ENCODE measurements at regions not wholly inside any gene's neighbourhood (a gene's known extent, or its start where the extent isn't known, plus 50 kb on each side); places are given as distances from the start of the nearest gene placed in this dataset.

- Histone ChIP-seq H3K4me3 (no peak overlapping the region), H3K36me3 (no peaks in the 10 kb centered on the region), H3K9me3 (no peaks in the 10 kb centered on the region), H3K4me1 (no peaks in the 10 kb centered on the region), H3K27ac (no peak overlapping the region), H3K27me3 (no peaks in the 10 kb centered on the region)
- TF ChIP-seq POLR2A (IDR thresholded peaks at IDR 0.05), result no peak
- no peak for TF ChIP-seq CTCF (IDR thresholded peaks at IDR 0.05 in 4 of 5, conservative IDR thresholded peaks at IDR 0.05 in 1 of 5)
- in situ Hi-C loops (cut with MboI; ENCODE audit: low sequenced_read_pairs in 4 of 4), result loop anchor here in 1 of 4 donors (25.0 kb wide), 1 partner anchor 101 kb away; no protein-coding TSS in a partner anchor
- ATAC-seq (no peak), DNase-seq (no peak)
- intact Hi-C loops (cut with DNase I; ENCODE audit: low total_unique reads), result no loop called here
Observed at GRCh38 chr9:102461156-102461819, 533.8 kb upstream of the CYLC2 start.

GRCh38 chr9:102459828-102460227 lies 535.3 kb upstream of the CYLC2 start:
- Histone ChIP-seq H3K27ac (no peak overlapping the region), H3K36me3 (no peaks in the 10 kb centered on the region), H3K4me1 (no peaks in the 10 kb centered on the region), H3K27me3 (no peaks in the 10 kb centered on the region), H3K9me3 (no peaks in the 10 kb centered on the region), H3K4me3 (no peak overlapping the region)
- in situ Hi-C loops (cut with MboI; ENCODE audit: low sequenced_read_pairs in 4 of 4) (loop anchor here in 1 of 4 donors (25.0 kb wide), 1 partner anchor 102 kb away; no protein-coding TSS in a partner anchor), intact Hi-C loops (cut with DNase I; ENCODE audit: low total_unique reads) (loop anchor here (5.0 kb wide), 1 partner anchor 392 kb away; no protein-coding TSS in a partner anchor)
- TF ChIP-seq CTCF (IDR thresholded peaks at IDR 0.05 in 4 of 5, conservative IDR thresholded peaks at IDR 0.05 in 1 of 5), result no peak
- TF ChIP-seq POLR2A (IDR thresholded peaks at IDR 0.05), result no peak
- DNase-seq (no peak), ATAC-seq (no peak)

- intact Hi-C loops (cut with DNase I; ENCODE audit: low total_unique reads), result loop anchor here (5.0 kb wide), 1 partner anchor 396 kb away; no protein-coding TSS in a partner anchor
- no peaks in the 10 kb centered on the region for H3K36me3 ChIP-seq
- ATAC-seq (no peak), DNase-seq (no peak)
- no peaks in the 10 kb centered on the region for H3K9me3 ChIP-seq
- no peaks in the 10 kb centered on the region for H3K27me3 ChIP-seq
- no peak overlapping the region for H3K27ac ChIP-seq
- TF ChIP-seq CTCF (IDR thresholded peaks at IDR 0.05 in 4 of 5, conservative IDR thresholded peaks at IDR 0.05 in 1 of 5) (no peak), POLR2A (IDR thresholded peaks at IDR 0.05) (no peak)
- in situ Hi-C loops (cut with MboI; ENCODE audit: low sequenced_read_pairs in 4 of 4), result loop anchor here in 1 of 4 donors (25.0 kb wide), 1 partner anchor 106 kb away; no protein-coding TSS in a partner anchor
- H3K4me3 ChIP-seq, result no peak overlapping the region
- H3K4me1 ChIP-seq, result no peaks in the 10 kb centered on the region
Observed at GRCh38 chr9:102456562-102456961, 538.6 kb upstream of the CYLC2 start.

GRCh38 chr9:102445906-102446305 lies 549.2 kb upstream of the CYLC2 start:
- no peak for ATAC-seq
- Histone ChIP-seq H3K27ac (no peak overlapping the region), H3K36me3 (no peaks in the 10 kb centered on the region), H3K4me3 (no peak overlapping the region), H3K9me3 (no peaks in the 10 kb centered on the region), H3K27me3 (no peaks in the 10 kb centered on the region), H3K4me1 (no peaks in the 10 kb centered on the region)
- no peak for TF ChIP-seq CTCF (IDR thresholded peaks at IDR 0.05 in 4 of 5, conservative IDR thresholded peaks at IDR 0.05 in 1 of 5)
- no peak for TF ChIP-seq POLR2A (IDR thresholded peaks at IDR 0.05)
- DNase-seq, result no peak
- in situ Hi-C loops (cut with MboI; ENCODE audit: low sequenced_read_pairs in 4 of 4) (no loop called here), intact Hi-C loops (cut with DNase I; ENCODE audit: low total_unique reads) (no loop called here)
